Epithelial cell of esophagus (primary cell): ENCODE measurements at regions not wholly inside any gene's neighbourhood (a gene's known extent, or its start where the extent isn't known, plus 50 kb on each side); places are given as distances from the start of the nearest gene placed in this dataset.

Experiments
- DNase-seq: peaks from one replicate; pipeline ENCODE4 v3.0.0; 2010; ENCODE audit warnings: low read depth
- H3K4me3 ChIP-seq: 2 replicates; pipeline ENCODE4 v1.5.1; 2011; ENCODE audit warnings: mild to moderate bottlenecking, low read length, control low read depth
- CTCF ChIP-seq: IDR thresholded peaks from 2 replicates; pipeline ENCODE4 v1.5.1; 2011; ENCODE audit warnings: low read depth, mild to moderate bottlenecking, low read length, control low read depth, inconsistent platforms; ENCODE audit not compliant: insufficient read depth; ENCODE audit errors: missing control alignments

GRCh38 chr2:2909086-2910035 is 468.3 kb downstream of the EIPR1 start:
- no peak for DNase-seq
- H3K4me3 ChIP-seq, result no peak overlapping the region
- no peak for TF ChIP-seq CTCF

GRCh38 chr2:2906091-2906490 is 471.5 kb downstream of the EIPR1 start:
- no peak for TF ChIP-seq CTCF
- H3K4me3 ChIP-seq, result no peak overlapping the region
- DNase-seq, result no peak

GRCh38 chr2:2904721-2905350 is 472.8 kb downstream of the EIPR1 start:
- no peak for TF ChIP-seq CTCF
- no peak for DNase-seq
- no peak overlapping the region for H3K4me3 ChIP-seq

GRCh38 chr2:2902547-2903281 is 474.9 kb downstream of the EIPR1 start:
- no peak overlapping the region for H3K4me3 ChIP-seq
- no peak for DNase-seq

GRCh38 chr2:2901384-2902345 is 476.0 kb downstream of the EIPR1 start:
- TF ChIP-seq CTCF, result no peak
- no peak overlapping the region for H3K4me3 ChIP-seq
- no peak for DNase-seq

More at GRCh38 chr2:2902547-2903281, 474.9 kb downstream of the EIPR1 start:
- TF ChIP-seq CTCF, result no peak

GRCh38 chr2:2899826-2900225 is 477.8 kb downstream of the EIPR1 start:
- H3K4me3 ChIP-seq, result no peak overlapping the region
- DNase-seq, result no peak
- no peak for TF ChIP-seq CTCF
